GM12891 (cell line): ENCODE measurements at regions not wholly inside any gene's neighbourhood (a gene's known extent, or its start where the extent isn't known, plus 50 kb on each side); places are given as distances from the start of the nearest gene placed in this dataset.
"Not testable (repeated sequence)": the region's sequence is repeated elsewhere in the genome, so short reads cannot be mapped to it uniquely, and the experiment has no call there.

Experiments used
- DNase-seq: peaks from one replicate; pipeline ENCODE4 v3.0.0; 2011; ENCODE audit warnings: low spot score; ENCODE audit not compliant: insufficient read length
- FAIRE-seq: peaks from 2 replicates; lab custom pipeline; 2011; peaks lifted over from hg19 to GRCh38; lab: Jason Lieb, UNC
- PAX5 ChIP-seq: IDR thresholded peaks from 2 replicates; pipeline ENCODE4 v1.6.1; 2011; ENCODE audit warnings: low read length, moderate library complexity, mild to moderate bottlenecking; ENCODE audit not compliant: insufficient read depth, severe bottlenecking
- POLR2A ChIP-seq: IDR thresholded peaks from 2 replicates; pipeline ENCODE4 v1.6.1; 2011; ENCODE audit warnings: low read depth, low read length, control low read depth
- POLR2AphosphoS5 ChIP-seq: IDR thresholded peaks from 2 replicates; pipeline ENCODE4 v1.6.1; 2011; ENCODE audit warnings: low read depth, low read length, control low read depth
- POU2F2 ChIP-seq: IDR thresholded peaks from 2 replicates; pipeline ENCODE4 v1.6.1; 2011; ENCODE audit warnings: low read depth, mild to moderate bottlenecking, control low read depth, low read length, moderate library complexity
- SPI1 ChIP-seq: IDR thresholded peaks from 2 replicates; pipeline ENCODE4 v1.6.1; 2011; ENCODE audit warnings: low read depth, low read length, control low read depth
- TAF1 ChIP-seq: IDR thresholded peaks from 2 replicates; pipeline ENCODE4 v1.6.1; 2011; ENCODE audit warnings: low read depth, low read length, control low read depth

DNA sequence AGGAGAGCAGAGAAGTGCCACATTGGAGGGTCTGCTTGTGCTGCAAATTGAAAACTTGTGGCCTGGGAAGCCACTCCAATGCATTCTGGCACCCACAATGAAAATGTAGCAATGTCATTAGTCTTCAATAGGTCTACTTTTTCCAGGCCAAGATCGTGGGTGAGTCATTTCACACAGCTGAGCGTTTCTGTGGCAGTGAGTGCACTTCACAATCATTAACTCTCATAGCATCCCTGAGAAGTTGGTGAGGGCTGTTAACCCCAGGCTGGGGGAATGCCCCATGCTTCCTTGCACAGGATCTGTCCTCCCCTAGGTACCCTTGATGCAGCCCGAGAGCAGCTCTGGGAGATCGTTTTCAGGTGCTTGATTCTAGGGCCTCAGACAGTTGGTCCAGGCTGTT, 196.8 kb upstream of the ATP6AP2 start:
- no peak for DNase-seq
- FAIRE-seq, result no peak

DNA sequence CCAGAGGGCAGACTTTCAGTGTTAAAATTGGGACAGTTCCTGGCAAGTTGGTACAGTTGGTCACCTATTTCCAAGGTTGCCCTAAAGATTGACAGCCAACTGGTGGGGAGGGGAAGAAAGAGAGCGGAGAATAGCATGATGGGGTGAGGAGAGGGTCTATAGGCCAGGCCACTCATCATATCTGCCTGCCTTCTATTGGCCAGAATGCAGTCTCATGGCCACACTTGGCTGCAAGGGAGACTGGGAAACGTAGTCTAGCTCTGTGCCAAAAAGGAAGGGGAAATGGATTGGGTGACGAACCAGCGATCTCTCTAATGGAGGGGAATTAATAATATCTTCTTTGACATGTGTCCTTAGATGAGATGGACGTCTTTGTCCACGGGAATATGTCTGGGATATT, 197.4 kb upstream of the ATP6AP2 start:
- TF ChIP-seq POU2F2 (no peak), PAX5 (no peak), SPI1 (no peak), TAF1 (no peak), POLR2AphosphoS5 (no peak), POLR2A (no peak)
- FAIRE-seq (no peak), DNase-seq (no peak)

More for the DNA sequence above, 196.8 kb upstream of the ATP6AP2 start:
- no peak for TF ChIP-seq POLR2A

DNA sequence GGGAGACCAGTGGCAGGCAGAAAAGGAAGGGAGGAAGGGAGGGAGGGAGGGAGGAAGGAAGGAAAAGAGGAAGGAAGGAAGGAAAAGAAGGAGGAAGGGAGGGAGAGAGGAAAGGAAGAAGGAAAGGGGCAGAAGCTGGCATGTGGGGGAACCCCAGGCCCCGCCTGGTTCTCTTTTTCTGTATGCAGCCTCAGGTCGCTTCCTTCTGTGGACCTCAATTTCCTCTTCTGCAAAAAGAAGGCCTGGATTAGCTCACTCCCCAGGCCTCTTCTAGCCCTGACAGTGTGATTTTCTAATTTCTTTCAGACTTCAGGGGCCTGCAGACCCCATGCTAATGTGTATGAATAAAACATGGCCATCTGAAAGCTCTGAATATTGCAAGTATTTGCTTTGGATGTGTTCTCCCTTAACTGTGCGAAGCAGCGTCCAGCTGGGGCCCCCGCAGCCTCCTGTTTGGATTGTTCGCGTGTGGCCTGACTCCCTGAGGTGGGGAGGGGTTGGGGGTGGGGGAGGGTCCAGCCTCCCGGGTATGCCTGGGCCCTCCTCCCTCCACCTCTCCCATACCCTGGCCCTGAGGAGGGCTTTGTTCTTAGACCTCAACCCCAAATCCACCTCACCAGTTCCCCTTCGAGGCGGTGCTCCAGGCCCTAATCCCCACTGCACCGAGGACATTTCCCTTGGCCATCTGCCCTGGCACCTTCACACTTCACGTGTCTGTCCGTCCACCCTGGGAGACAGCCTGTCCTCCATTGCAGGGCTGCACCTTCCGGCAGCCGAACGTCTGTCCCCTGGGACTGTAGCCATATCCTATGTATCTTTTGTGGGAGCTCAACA, 199.9 kb upstream of the ATP6AP2 start:
- DNase-seq (no peak), FAIRE-seq (no peak)

DNA sequence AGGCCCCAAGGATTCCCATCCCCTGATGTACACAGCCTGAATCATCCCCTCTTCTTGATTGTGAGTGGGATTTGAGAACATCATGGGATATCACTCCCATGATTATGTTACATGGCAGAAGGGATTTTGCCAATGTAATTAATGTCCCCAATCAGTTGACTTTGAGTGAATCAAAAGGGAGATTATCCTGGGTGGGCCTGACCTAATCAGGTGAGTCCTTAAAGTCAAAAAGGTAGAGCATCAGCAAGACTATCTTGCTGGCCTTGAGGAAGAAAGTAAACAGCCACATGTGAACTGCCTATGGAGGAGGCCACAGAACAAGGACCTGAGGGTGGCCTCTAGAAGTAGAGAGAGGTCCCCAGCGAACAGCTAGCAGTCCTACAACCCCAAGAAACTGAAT, 203.1 kb upstream of the ATP6AP2 start:
- TF ChIP-seq POLR2A (no peak), TAF1 (no peak), POLR2AphosphoS5 (no peak), POU2F2 (no peak), SPI1 (no peak), PAX5 (no peak)
- DNase-seq (no peak), FAIRE-seq (no peak)

More for the DNA sequence above, 199.9 kb upstream of the ATP6AP2 start:
- no peak for TF ChIP-seq TAF1
- TF ChIP-seq POLR2A, result no peak
- no peak for TF ChIP-seq PAX5

DNA sequence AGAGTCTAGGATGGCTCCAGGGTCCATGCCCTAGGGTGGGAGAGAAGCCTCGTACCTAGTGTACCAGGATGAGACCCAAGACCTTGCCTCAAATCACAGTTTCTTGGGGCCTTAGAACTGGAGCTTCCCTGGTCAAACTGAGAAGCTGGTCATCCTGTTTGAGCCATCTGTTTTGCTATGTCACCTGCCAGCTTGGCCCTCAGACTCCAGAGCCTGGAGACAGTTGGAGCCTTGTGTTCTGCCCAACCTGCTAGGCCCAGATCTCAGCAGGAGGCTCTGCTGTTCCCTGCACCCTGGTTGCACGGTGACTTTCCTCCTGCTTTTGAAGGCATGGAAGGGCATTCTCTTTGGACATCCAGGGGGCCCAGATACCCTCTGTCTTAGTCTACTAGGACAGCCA, 206.3 kb upstream of the ATP6AP2 start:
- DNase-seq, result no peak
- no peak for FAIRE-seq
- TF ChIP-seq PAX5 (no peak), POLR2AphosphoS5 (no peak), POU2F2 (no peak), TAF1 (no peak), SPI1 (no peak), POLR2A (no peak)

DNA sequence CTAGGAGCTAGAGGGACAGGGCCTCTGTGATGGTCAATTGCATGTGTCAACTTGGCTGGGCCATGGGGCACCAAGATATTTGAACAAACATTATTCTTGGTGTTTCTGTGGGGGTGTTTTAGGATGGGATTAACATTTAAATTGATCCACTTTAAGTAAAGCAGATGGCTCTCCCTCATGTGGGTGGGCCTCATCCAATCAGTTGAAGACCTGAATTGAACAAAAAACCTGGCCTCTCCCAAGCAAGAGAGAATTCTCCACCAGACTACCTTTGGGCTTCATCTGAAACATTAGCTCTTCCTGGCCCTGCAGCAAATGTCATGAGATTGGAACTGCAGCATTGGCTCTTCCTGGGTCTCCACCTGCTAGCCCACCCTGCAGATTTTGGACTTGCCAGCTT, 207.1 kb upstream of the ATP6AP2 start:
- DNase-seq (no peak), FAIRE-seq (no peak)
- TF ChIP-seq POU2F2, result no peak
- TF ChIP-seq PAX5, result no peak
- no peak for TF ChIP-seq TAF1
- no peak for TF ChIP-seq POLR2A
- no peak for TF ChIP-seq POLR2AphosphoS5
- no peak for TF ChIP-seq SPI1

DNA sequence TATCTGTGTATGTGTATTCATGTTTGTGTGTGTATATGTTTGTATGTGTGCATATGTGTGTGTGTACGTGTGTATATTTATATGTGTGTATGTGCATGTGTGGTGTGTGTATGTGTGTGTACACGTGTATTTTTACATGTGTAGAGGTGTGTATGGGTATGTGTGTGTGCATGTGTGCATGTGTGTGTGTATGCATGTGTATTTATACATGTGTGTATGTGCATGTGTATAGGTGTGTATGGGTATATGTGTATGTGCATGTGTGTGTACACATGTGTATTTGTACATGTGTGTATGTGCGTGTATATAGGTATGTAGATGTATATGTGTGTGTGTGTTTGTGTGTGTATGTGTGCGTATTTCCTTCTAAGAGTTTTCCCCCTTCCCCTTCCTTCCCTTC, 207.7 kb upstream of the ATP6AP2 start:
- FAIRE-seq (peak; percentile 55), DNase-seq (no peak)
- TF ChIP-seq PAX5, result no peak
- no peak for TF ChIP-seq POLR2A
- TF ChIP-seq POLR2AphosphoS5, result no peak
- TF ChIP-seq POU2F2, result no peak
- no peak for TF ChIP-seq TAF1
- no peak for TF ChIP-seq SPI1

DNA sequence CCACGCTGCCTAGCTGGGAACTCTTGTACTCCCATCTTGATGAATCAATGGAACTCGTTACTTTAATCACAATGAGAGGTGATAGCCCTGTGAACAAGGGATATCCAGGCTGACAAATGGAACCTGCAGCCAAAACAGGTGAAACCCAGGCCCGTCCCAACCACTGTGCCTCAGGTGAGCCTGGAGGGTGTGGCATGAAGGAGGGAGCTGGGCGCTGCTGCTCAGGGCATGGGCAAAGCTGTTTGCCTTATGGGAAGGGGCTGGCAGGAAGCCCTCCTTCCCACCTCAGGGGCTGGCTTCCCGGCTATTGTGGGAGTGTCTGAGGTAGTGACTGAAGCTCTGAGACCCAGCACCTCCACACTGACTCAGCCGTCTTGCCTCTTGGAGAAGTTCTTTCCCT, 209.4 kb upstream of the ATP6AP2 start:
- no peak for TF ChIP-seq PAX5
- TF ChIP-seq POU2F2, result no peak
- no peak for TF ChIP-seq POLR2AphosphoS5
- TF ChIP-seq POLR2A, result no peak
- no peak for TF ChIP-seq SPI1
- TF ChIP-seq TAF1, result no peak
- DNase-seq, result no peak

DNA sequence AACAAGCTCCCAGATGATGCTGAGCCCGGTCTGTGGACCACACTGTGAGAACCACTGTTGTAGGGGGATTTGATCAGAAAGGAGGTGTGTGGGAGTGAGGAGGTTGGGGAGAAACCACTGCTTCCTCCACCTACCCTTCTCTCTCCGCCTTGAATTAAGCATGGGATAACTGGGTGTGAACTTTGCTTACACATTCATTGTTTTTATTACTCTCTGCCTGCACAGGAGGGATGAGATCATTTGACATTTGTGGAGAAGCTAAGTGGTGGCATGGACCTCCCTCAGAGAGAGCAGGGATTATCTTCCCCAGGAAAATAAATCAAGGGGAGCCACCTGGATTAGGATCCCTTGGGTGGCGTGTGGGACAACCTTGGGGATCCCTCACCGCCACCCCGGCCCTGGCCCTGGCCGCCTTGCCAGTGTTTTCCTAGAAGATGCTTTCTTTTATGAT, 212.1 kb upstream of the ATP6AP2 start:
- DNase-seq (no peak), FAIRE-seq (no peak)
- TF ChIP-seq PAX5 (no peak), POU2F2 (no peak), TAF1 (no peak), POLR2A (no peak), SPI1 (no peak), POLR2AphosphoS5 (no peak)

More for the DNA sequence above, 209.4 kb upstream of the ATP6AP2 start:
- FAIRE-seq, result no peak

DNA sequence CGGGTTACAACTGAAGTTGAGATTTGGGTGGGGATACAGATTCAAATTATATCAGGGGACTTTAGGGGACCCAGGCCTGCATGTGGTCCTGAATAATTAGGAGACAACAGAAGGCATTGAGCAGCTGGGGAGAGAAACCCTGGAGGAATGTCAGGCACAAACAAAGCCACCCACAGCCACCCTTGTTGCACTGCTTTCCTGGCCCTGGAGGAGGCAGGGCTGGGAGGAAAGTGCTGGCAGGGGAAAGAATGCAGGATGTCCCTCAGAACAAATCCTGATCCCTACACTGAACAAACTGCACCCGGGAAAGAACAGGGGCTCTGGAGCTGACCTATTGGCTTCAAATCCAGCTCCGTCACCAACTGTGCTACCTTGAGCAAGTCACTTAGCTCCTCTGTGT, 214.1 kb upstream of the ATP6AP2 start:
- no peak for FAIRE-seq
- no peak for TF ChIP-seq POLR2AphosphoS5
- no peak for TF ChIP-seq SPI1
- TF ChIP-seq POU2F2, result no peak
- TF ChIP-seq TAF1, result no peak
- no peak for TF ChIP-seq POLR2A
- no peak for TF ChIP-seq PAX5
- no peak for DNase-seq

DNA sequence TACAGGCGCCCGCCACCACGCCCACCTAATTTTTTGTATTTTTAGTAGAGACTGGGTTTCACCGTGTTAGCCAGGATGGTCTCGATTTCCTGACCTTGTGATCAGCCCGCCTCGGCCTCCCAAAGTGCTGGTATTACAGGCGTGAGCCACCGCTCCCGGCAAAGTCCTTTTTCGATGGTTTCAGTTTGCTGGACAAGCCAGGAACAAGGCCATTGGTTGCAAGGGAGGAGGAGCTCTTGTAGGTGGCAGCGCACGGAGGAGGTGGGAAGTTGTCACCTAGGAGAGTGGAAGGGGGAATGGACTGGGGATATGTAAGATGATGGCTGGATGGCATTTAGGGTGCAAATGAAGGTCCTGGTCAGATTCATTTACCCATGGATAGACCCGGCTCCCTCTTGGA, 218.5 kb upstream of the ATP6AP2 start:
- not testable (repeated sequence) for FAIRE-seq, DNase-seq
